ENCODE measurements at regions not wholly inside any gene's neighbourhood (a gene's known extent, or its start where the extent isn't known, plus 50 kb on each side); places are given as distances from the start of the nearest gene placed in this dataset.

- TF ChIP-seq IRF3 (IDR thresholded peaks at IDR 0.05; ENCODE audit: low read depth, low read length) (no peak), RXRA (IDR thresholded peaks at IDR 0.05; ENCODE audit: borderline replicate concordance, low read depth) (no peak), YY1 (IDR thresholded peaks at IDR 0.05; ENCODE audit: low read depth) (no peak), CTCF (IDR thresholded peaks at IDR 0.05) (no peak), TAF1 (IDR thresholded peaks at IDR 0.05; ENCODE audit: borderline replicate concordance, low read depth, low read length) (no peak), SIN3A (IDR thresholded peaks at IDR 0.05; ENCODE audit: borderline replicate concordance, low read depth, low read length) (no peak)
Observed at GRCh38 chr10:3237530-3237929, 64.9 kb upstream of the PITRM1 start.

All from SK-N-SH (cell line).